ENCODE measurements at regions not wholly inside any gene's neighbourhood (a gene's known extent, or its start where the extent isn't known, plus 50 kb on each side); places are given as distances from the start of the nearest gene placed in this dataset.

DNA sequence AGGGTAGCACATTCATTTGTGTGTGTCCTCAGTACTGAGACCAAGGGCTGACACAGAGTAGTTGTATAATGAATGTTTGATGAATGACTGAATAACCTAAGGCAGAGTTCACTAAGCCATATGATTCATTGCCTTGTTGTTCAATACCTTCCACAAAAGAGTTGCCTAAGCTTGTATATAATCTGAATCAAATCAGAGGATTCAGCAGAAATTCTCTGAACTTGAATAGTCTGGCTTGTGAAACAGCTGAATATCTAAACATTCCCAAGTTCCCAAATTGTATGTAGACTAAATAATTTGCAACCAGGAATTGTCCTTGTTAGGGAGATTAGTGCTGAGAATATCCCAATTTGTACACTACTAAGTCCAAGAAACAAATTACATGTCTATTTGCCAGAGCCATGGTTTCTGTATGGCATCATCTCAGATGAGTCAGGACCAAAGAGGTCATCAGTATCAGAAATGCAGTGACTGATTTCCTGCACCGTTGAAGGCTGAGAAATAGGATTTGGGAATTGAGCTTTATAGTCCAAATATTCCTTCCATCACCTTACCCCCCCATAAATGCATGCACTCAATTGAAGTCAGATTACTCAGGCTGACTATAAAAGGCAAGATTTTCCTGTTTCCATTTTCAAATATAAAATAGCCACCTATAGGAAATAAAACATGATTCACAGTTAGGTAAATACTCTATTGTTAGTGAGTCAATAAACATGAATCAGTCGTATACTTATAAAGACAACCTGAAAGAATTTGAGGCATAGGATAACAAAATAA is 168.7 kb downstream of the PHLDA1 start:
- Histone ChIP-seq H3K4me2 (ENCODE audit: insufficient read depth, low read length) (peak overlapping the region; percentile 6), H3K36me3 (ENCODE audit: insufficient read depth, low read length) (no peaks in the 10 kb centered on the region)

GRCh38 chr12:75859868-75860267 is 171.7 kb downstream of the PHLDA1 start:
- Histone ChIP-seq H3K79me2 (ENCODE audit: insufficient read depth, low read length) (no peaks in the 10 kb centered on the region), H4K20me1 (ENCODE audit: insufficient read depth, low read length) (no peaks in the 10 kb centered on the region), H3K4me1 (ENCODE audit: insufficient read depth, low read length) (peaks cover 16% of the 10 kb centered on the region), H3K27ac (ENCODE audit: low read depth, low read length) (no peak overlapping the region), H3K9me3 (ENCODE audit: low read depth, low read length) (no peaks in the 10 kb centered on the region), H3K4me3 (ENCODE audit: insufficient read depth, low read length) (no peak overlapping the region), H3K4me2 (ENCODE audit: insufficient read depth, low read length) (no peak overlapping the region), H3K36me3 (ENCODE audit: insufficient read depth, low read length) (no peaks in the 10 kb centered on the region), H3K27me3 (ENCODE audit: insufficient read depth, low read length) (no peaks in the 10 kb centered on the region), H2AFZ (ENCODE audit: low read length) (peak overlapping the region; percentile 28)
- no peak for DNase-seq (ENCODE audit: insufficient read length, low spot score, missing footprints)
- TF ChIP-seq, protein P1, sequence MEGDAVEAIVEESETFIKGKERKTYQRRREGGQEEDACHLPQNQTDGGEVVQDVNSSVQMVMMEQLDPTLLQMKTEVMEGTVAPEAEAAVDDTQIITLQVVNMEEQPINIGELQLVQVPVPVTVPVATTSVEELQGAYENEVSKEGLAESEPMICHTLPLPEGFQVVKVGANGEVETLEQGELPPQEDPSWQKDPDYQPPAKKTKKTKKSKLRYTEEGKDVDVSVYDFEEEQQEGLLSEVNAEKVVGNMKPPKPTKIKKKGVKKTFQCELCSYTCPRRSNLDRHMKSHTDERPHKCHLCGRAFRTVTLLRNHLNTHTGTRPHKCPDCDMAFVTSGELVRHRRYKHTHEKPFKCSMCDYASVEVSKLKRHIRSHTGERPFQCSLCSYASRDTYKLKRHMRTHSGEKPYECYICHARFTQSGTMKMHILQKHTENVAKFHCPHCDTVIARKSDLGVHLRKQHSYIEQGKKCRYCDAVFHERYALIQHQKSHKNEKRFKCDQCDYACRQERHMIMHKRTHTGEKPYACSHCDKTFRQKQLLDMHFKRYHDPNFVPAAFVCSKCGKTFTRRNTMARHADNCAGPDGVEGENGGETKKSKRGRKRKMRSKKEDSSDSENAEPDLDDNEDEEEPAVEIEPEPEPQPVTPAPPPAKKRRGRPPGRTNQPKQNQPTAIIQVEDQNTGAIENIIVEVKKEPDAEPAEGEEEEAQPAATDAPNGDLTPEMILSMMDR (IDR thresholded peaks at IDR 0.05; ENCODE audit: extremely low read depth, low read depth, low read length): no peak

More for the DNA sequence above, 168.7 kb downstream of the PHLDA1 start:
- Histone ChIP-seq H3K79me2 (ENCODE audit: insufficient read depth, low read length) (no peaks in the 10 kb centered on the region), H3K9me3 (ENCODE audit: low read depth, low read length) (no peaks in the 10 kb centered on the region), H3K4me3 (ENCODE audit: insufficient read depth, low read length) (no peak overlapping the region), H2AFZ (ENCODE audit: low read length) (no peak overlapping the region), H3K4me1 (ENCODE audit: insufficient read depth, low read length) (peaks cover 11% of the 10 kb centered on the region), H3K27ac (ENCODE audit: low read depth, low read length) (peak overlapping the region; percentile 42), H3K27me3 (ENCODE audit: insufficient read depth, low read length) (no peaks in the 10 kb centered on the region), H4K20me1 (ENCODE audit: insufficient read depth, low read length) (no peaks in the 10 kb centered on the region)
- peak; percentile 74 for DNase-seq (ENCODE audit: insufficient read length, low spot score, missing footprints)
- TF ChIP-seq, protein P1 (IDR thresholded peaks at IDR 0.05; ENCODE audit: extremely low read depth, low read depth, low read length): no peak

DNA sequence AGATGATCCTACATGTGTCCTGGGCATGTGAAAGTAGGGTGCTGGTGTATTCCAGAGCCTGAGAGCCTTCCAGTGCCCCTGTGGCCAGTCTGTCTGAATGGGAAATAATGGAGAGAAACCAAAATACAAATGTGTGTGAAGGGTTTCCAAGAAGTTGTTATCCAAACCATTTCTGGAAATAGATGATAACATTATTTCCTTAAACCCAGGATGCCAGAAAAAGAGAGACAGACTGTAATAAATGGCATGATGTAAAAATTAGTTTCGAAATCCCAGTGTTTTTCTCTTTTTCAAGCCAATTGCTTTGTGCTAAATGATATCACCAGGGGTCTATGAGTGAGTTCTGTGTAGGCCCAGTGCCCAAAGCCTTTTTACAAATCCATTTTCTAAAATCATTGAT is 175.3 kb downstream of the PHLDA1 start:
- peaks cover 12% of the 10 kb centered on the region for H3K4me1 ChIP-seq (ENCODE audit: insufficient read depth, low read length)
- TF ChIP-seq, protein P1 (IDR thresholded peaks at IDR 0.05; ENCODE audit: extremely low read depth, low read depth, low read length): no peak
- no peak for DNase-seq (ENCODE audit: insufficient read length, low spot score, missing footprints)
- H3K9me3 ChIP-seq (ENCODE audit: low read depth, low read length): no peaks in the 10 kb centered on the region
- no peak overlapping the region for H3K4me2 ChIP-seq (ENCODE audit: insufficient read depth, low read length)
- H3K27me3 ChIP-seq (ENCODE audit: insufficient read depth, low read length): no peaks in the 10 kb centered on the region
- no peaks in the 10 kb centered on the region for H4K20me1 ChIP-seq (ENCODE audit: insufficient read depth, low read length)
- H3K36me3 ChIP-seq (ENCODE audit: insufficient read depth, low read length): no peaks in the 10 kb centered on the region
- H2AFZ ChIP-seq (ENCODE audit: low read length): no peak overlapping the region
- H3K79me2 ChIP-seq (ENCODE audit: insufficient read depth, low read length): no peaks in the 10 kb centered on the region
- H3K4me3 ChIP-seq (ENCODE audit: insufficient read depth, low read length): no peak overlapping the region
- no peak overlapping the region for H3K27ac ChIP-seq (ENCODE audit: low read depth, low read length)

GRCh38 chr12:75855360-75855759 is 176.2 kb downstream of the PHLDA1 start:
- TF ChIP-seq, protein P1 (IDR thresholded peaks at IDR 0.05; ENCODE audit: extremely low read depth, low read depth, low read length): no peak

More at GRCh38 chr12:75855360-75855759, 176.2 kb downstream of the PHLDA1 start:
- Histone ChIP-seq H3K27me3 (ENCODE audit: insufficient read depth, low read length) (no peaks in the 10 kb centered on the region), H3K27ac (ENCODE audit: low read depth, low read length) (no peak overlapping the region), H4K20me1 (ENCODE audit: insufficient read depth, low read length) (no peaks in the 10 kb centered on the region), H3K4me1 (ENCODE audit: insufficient read depth, low read length) (peaks cover 21% of the 10 kb centered on the region), H3K4me3 (ENCODE audit: insufficient read depth, low read length) (no peak overlapping the region), H3K36me3 (ENCODE audit: insufficient read depth, low read length) (no peaks in the 10 kb centered on the region), H3K9me3 (ENCODE audit: low read depth, low read length) (no peaks in the 10 kb centered on the region), H3K4me2 (ENCODE audit: insufficient read depth, low read length) (no peak overlapping the region), H3K79me2 (ENCODE audit: insufficient read depth, low read length) (no peaks in the 10 kb centered on the region), H2AFZ (ENCODE audit: low read length) (no peak overlapping the region)
- no peak for DNase-seq (ENCODE audit: insufficient read length, low spot score, missing footprints)
